SK-N-SH (cell line): ENCODE measurements at regions not wholly inside any gene's neighbourhood (a gene's known extent, or its start where the extent isn't known, plus 50 kb on each side); places are given as distances from the start of the nearest gene placed in this dataset.

Experiments used
- CTCF ChIA-PET: fragments of 300-600, 350-600 bp; formaldehyde crosslinking; extraction: SDS; loops from one replicate; lab custom pipeline; 2021; lab: Yijun Ruan, JAX
- POLR2A ChIA-PET: fragments of 350-600 bp; sonication (Branson Sonifier 250); formaldehyde crosslinking; extraction: SDS; loops from one replicate; lab custom pipeline; 2020; ENCODE audit warnings: antibody characterized with exemption, inconsistent platforms; lab: Yijun Ruan, JAX
- DNase-seq: peaks from one replicate; pipeline ENCODE4 v3.0.0; 2012
- H2AFZ ChIP-seq: fragments of 200-600 bp; sonication (generic); 2 replicates; pipeline ENCODE4 v1.8.1; 2016; ENCODE audit warnings: antibody characterized with exemption, mild to moderate bottlenecking, low read depth
- H3F3A ChIP-seq: fragments of 200-600 bp; sonication (generic); replicated peaks from 2 replicates; pipeline ENCODE3; 2016; ENCODE audit warnings: antibody characterized with exemption, mild to moderate bottlenecking; ENCODE audit not compliant: insufficient read depth
- H3K27ac ChIP-seq, 2 experiments: fragments of 200-500 bp in 1 of 2; fragments of 200-600 bp in 1 of 2; sonication (Bioruptor generic) in 1 of 2; sonication (generic), shearing (Covaris generic) in 1 of 2; 2 replicates each; pipeline versions ENCODE4 v1.5.1 to v1.6.1; 2014 to 2016; ENCODE audit warnings: low read depth in 2 of 2, inconsistent platforms in 1 of 2, low read length in 1 of 2, mild to moderate bottlenecking in 1 of 2, mixed read lengths in 1 of 2
- H3K27me3 ChIP-seq: fragments of 200-600 bp; sonication (generic), shearing (Covaris generic); 2 replicates; pipeline ENCODE4 v1.6.1; 2016; ENCODE audit warnings: mixed run types; ENCODE audit not compliant: insufficient read depth
- H3K36me3 ChIP-seq, 2 experiments: fragments of 200-500 bp in 1 of 2; fragments of 200-600 bp in 1 of 2; sonication (Bioruptor generic) in 1 of 2; sonication (generic) in 1 of 2; replicated peaks in 1 of 2; 2 replicates each; pipeline versions ENCODE3 to v1.5.1; 2014 to 2016; ENCODE audit warnings: low read length in 1 of 2, mild to moderate bottlenecking in 1 of 2; ENCODE audit not compliant: insufficient read depth in 2 of 2, control insufficient read depth in 1 of 2
- H3K4me1 ChIP-seq, 2 experiments: fragments of 200-500 bp in 1 of 2; fragments of 200-600 bp in 1 of 2; sonication (Bioruptor generic) in 1 of 2; sonication (generic), shearing (Covaris generic) in 1 of 2; 2 replicates each; pipeline versions ENCODE4 v1.5.1 to v1.6.1; 2014 to 2016; ENCODE audit warnings: low read depth in 1 of 2, low read length in 1 of 2, mixed run types in 1 of 2; ENCODE audit not compliant: insufficient read depth in 2 of 2, control insufficient read depth in 1 of 2
- H3K4me2 ChIP-seq: fragments of 200-600 bp; sonication (generic), shearing (Covaris generic); 2 replicates; pipeline ENCODE4 v1.6.1; 2017; ENCODE audit warnings: mixed run types
- H3K4me3 ChIP-seq, 2 experiments: fragments of 200-500 bp in 1 of 2; fragments of 200-600 bp in 1 of 2; sonication (Bioruptor generic) in 1 of 2; sonication (generic), shearing (Covaris generic) in 1 of 2; 2 replicates each; pipeline versions ENCODE4 v1.5.1 to v1.8.1; 2014 to 2016; ENCODE audit warnings: low read depth in 2 of 2, inconsistent platforms in 1 of 2, low read length in 1 of 2, mild to moderate bottlenecking in 1 of 2, mixed read lengths in 1 of 2, moderate library complexity in 1 of 2
- H3K79me2 ChIP-seq: fragments of 200-600 bp; sonication (generic); 2 replicates; pipeline ENCODE4 v1.8.1; 2017; ENCODE audit warnings: mild to moderate bottlenecking; ENCODE audit not compliant: insufficient read depth
- H3K9ac ChIP-seq: fragments of 200-600 bp; sonication (generic); 2 replicates; pipeline ENCODE4 v1.6.1; 2017; ENCODE audit warnings: mixed run types
- H3K9me2 ChIP-seq: fragments of 200-600 bp; sonication (generic); 2 replicates; pipeline ENCODE4 v1.6.1; 2017; ENCODE audit warnings: mixed run types
- H3K9me3 ChIP-seq: fragments of 200-600 bp; sonication (generic); 2 replicates; pipeline ENCODE4 v1.6.1; 2017; ENCODE audit warnings: mixed run types, mild to moderate bottlenecking, moderate library complexity
- H4K20me1 ChIP-seq: fragments of 200-600 bp; sonication (generic); 2 replicates; pipeline ENCODE4 v1.6.1; 2017; ENCODE audit warnings: mild to moderate bottlenecking, mixed run types; ENCODE audit not compliant: insufficient read depth
- CHD2 ChIP-seq: fragments of 150-350 bp; IDR thresholded peaks from 2 replicates; pipeline ENCODE4 v1.6.1; 2018; ENCODE audit warnings: low read length; ENCODE audit not compliant: partially characterized antibody
- ELF1 ChIP-seq: IDR thresholded peaks from 2 replicates; pipeline ENCODE4 v1.4.0; 2012
- FOXJ3 ChIP-seq: sonication (generic); formaldehyde crosslinking; IDR thresholded peaks from 2 replicates; pipeline ENCODE4 v1.5.1; 2020; ENCODE audit warnings: mild to moderate bottlenecking, missing genetic modification reagents
- FOXM1 ChIP-seq: IDR thresholded peaks from 2 replicates; pipeline ENCODE4 v1.4.0; 2012; ENCODE audit warnings: low read depth, mild to moderate bottlenecking
- GABPA ChIP-seq: IDR thresholded peaks from 2 replicates; pipeline ENCODE4 v1.4.0; 2012; ENCODE audit warnings: low read depth, mild to moderate bottlenecking
- IRF3 ChIP-seq: fragments of 150-350 bp; IDR thresholded peaks from 2 replicates; pipeline ENCODE4 v1.6.1; 2016; ENCODE audit warnings: mild to moderate bottlenecking, low read depth, low read length
- MAX ChIP-seq: IDR thresholded peaks from 2 replicates; pipeline ENCODE4 v1.4.0; 2012; ENCODE audit warnings: low read depth
- MEF2A ChIP-seq: IDR thresholded peaks from 2 replicates; pipeline ENCODE4 v1.4.0; 2012; ENCODE audit warnings: low read depth, borderline replicate concordance
- NRF1 ChIP-seq: IDR thresholded peaks from 2 replicates; pipeline ENCODE4 v1.6.1; 2012; ENCODE audit warnings: low read depth, mild to moderate bottlenecking, low read length
- RAD21 ChIP-seq: IDR thresholded peaks from 2 replicates; pipeline ENCODE4 v1.6.1; 2012; ENCODE audit warnings: mild to moderate bottlenecking, low read length
- SIN3A ChIP-seq: IDR thresholded peaks from 2 replicates; pipeline ENCODE4 v1.6.1; 2012; ENCODE audit warnings: low read depth, mild to moderate bottlenecking, low read length, moderate library complexity, borderline replicate concordance
- TAF1 ChIP-seq: IDR thresholded peaks from 2 replicates; pipeline ENCODE4 v1.6.1; 2012; ENCODE audit warnings: low read depth, mild to moderate bottlenecking, low read length, moderate library complexity, borderline replicate concordance
- TCF12 ChIP-seq: IDR thresholded peaks from 2 replicates; pipeline ENCODE4 v1.4.0; 2012
- TEAD4 ChIP-seq: IDR thresholded peaks from 2 replicates; pipeline ENCODE4 v1.4.0; 2012; ENCODE audit warnings: mild to moderate bottlenecking, borderline replicate concordance; ENCODE audit not compliant: insufficient read depth
- USF1 ChIP-seq: IDR thresholded peaks from 2 replicates; pipeline ENCODE4 v1.4.0; 2012; ENCODE audit warnings: low read depth, borderline replicate concordance
- WGBS: methylation state at CpG from one replicate; pipeline ENCODE4 v1.1.6; 2017; ENCODE audit warnings: low lambda C conversion rate; 5-methylcytosine and 5-hydroxymethylcytosine counted together
- TF ChIP-seq, protein P1 (sequence below): IDR thresholded peaks from 2 replicates; pipeline ENCODE4; 2012
- TF ChIP-seq, protein P2 (sequence below): IDR thresholded peaks from 2 replicates; pipeline ENCODE4 v1.4.0; 2012; ENCODE audit warnings: low read depth, borderline replicate concordance

DNA sequence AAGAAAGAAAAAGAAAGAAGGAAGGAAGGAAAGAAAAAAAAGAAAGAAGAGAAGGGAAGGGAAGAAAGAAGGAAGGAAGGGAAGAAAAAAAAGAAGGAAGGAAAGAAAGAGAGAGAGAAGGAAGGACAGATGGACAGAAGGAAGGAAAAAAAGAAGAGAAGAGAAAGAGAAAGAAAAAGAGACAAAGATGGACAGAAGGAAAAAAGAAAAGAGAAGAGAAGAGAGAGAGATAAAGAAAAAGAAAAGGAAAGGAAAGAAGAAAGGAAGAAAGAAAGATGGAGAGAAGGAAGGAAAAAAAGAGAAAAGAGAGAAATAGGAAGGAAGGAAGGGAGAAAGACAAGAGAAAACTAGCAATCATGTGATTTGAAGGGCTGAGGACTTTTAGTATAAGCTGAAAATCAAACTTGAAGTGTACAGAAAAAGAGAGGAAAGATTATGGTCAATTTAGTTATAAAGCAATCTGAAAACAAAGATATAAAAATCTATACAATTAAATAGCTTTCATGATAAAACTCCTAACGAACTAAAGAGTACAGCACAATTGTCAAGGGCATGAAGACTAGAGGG is 115.3 kb downstream of the LTN1 start:
- Histone ChIP-seq H3K36me3 (peaks cover 58 to 63% of the 10 kb centered on the region in 2 experiments), H3K9me3 (no peaks in the 10 kb centered on the region), H3K4me2 (no peak overlapping the region), H3K9me2 (no peaks in the 10 kb centered on the region), H3K27me3 (no peaks in the 10 kb centered on the region), H3F3A (peaks cover 4% of the 10 kb centered on the region), H3K27ac (no peak overlapping the region), H2AFZ (no peak overlapping the region), H3K4me3 (no peak overlapping the region), H4K20me1 (no peaks in the 10 kb centered on the region), H3K79me2 (no peaks in the 10 kb centered on the region), H3K9ac (no peak overlapping the region), H3K4me1 (no peaks in the 10 kb centered on the region)
- POLR2A ChIA-PET: no interaction called here
- no peak for DNase-seq
- CTCF ChIA-PET: no interaction called here
- TF ChIP-seq MAX: no peak
- no peak for TF ChIP-seq CHD2
- TF ChIP-seq FOXJ3 (CRISPR knock-in tag): no peak
- no peak for TF ChIP-seq USF1
- no peak for TF ChIP-seq MEF2A
- TF ChIP-seq, protein P1, sequence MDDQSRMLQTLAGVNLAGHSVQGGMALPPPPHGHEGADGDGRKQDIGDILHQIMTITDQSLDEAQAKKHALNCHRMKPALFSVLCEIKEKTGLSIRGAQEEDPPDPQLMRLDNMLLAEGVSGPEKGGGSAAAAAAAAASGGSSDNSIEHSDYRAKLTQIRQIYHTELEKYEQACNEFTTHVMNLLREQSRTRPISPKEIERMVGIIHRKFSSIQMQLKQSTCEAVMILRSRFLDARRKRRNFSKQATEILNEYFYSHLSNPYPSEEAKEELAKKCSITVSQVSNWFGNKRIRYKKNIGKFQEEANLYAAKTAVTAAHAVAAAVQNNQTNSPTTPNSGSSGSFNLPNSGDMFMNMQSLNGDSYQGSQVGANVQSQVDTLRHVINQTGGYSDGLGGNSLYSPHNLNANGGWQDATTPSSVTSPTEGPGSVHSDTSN: no peak
- TF ChIP-seq IRF3: no peak
- TF ChIP-seq NRF1: no peak
- no peak for TF ChIP-seq TCF12
- TF ChIP-seq, protein P2, sequence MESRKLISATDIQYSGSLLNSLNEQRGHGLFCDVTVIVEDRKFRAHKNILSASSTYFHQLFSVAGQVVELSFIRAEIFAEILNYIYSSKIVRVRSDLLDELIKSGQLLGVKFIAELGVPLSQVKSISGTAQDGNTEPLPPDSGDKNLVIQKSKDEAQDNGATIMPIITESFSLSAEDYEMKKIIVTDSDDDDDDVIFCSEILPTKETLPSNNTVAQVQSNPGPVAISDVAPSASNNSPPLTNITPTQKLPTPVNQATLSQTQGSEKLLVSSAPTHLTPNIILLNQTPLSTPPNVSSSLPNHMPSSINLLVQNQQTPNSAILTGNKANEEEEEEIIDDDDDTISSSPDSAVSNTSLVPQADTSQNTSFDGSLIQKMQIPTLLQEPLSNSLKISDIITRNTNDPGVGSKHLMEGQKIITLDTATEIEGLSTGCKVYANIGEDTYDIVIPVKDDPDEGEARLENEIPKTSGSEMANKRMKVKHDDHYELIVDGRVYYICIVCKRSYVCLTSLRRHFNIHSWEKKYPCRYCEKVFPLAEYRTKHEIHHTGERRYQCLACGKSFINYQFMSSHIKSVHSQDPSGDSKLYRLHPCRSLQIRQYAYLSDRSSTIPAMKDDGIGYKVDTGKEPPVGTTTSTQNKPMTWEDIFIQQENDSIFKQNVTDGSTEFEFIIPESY: no peak
- 88% methylated on average over 1 of the region's 1 CpG for WGBS

DNA sequence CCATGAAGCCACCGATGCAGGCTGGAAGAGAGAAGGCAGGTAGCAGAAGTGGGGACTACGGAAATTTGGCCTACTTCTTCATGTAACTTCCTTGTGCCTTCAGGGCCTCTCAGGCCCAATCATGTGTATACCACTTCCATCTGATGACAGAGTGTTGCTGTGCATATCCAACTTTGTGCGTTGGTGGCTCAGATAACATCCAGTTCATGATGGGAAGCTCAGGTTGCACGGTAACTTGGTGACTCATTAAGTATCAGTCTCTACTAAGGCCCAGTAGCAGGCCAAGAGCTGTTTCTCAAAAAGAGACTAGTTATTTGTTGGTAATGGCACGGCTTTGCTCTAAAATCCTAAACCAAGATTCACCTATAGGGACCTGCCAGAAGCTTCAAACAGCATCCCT is 117.6 kb downstream of the LTN1 start:
- no peak overlapping the region for H3K27ac ChIP-seq
- DNase-seq: no peak
- no peak overlapping the region for H3K4me3 ChIP-seq
- 80% methylated on average over 1 of the region's 5 CpGs for WGBS
- H3K9ac ChIP-seq: no peak overlapping the region
- no peaks in the 10 kb centered on the region for H3K4me1 ChIP-seq
- peaks cover 48 to 51% of the 10 kb centered on the region in 2 experiments for H3K36me3 ChIP-seq
- H3F3A ChIP-seq: peaks cover 4% of the 10 kb centered on the region
- no peaks in the 10 kb centered on the region for H3K79me2 ChIP-seq
- no peaks in the 10 kb centered on the region for H3K9me3 ChIP-seq
- ChIA-PET POLR2A (no interaction called here), CTCF (interaction anchor here (1.1 kb wide), 1 partner anchor 130 kb away, joined by 3 read pairs; no protein-coding TSS in a partner anchor)
- H2AFZ ChIP-seq: no peak overlapping the region
- no peaks in the 10 kb centered on the region for H4K20me1 ChIP-seq
- H3K9me2 ChIP-seq: no peaks in the 10 kb centered on the region
- H3K4me2 ChIP-seq: no peak overlapping the region
- no peaks in the 10 kb centered on the region for H3K27me3 ChIP-seq
- TF ChIP-seq RAD21 (no peak), FOXM1 (no peak), GABPA (no peak), CHD2 (no peak), SIN3A (no peak), TCF12 (no peak), IRF3 (no peak), TEAD4 (no peak), ELF1 (no peak), NRF1 (no peak), TAF1 (no peak)
- TF ChIP-seq, protein P2: no peak
